GM12891 (cell line): ENCODE measurements at regions not wholly inside any gene's neighbourhood (a gene's known extent, or its start where the extent isn't known, plus 50 kb on each side); places are given as distances from the start of the nearest gene placed in this dataset.

ENCODE experiments used
- POLR2A ChIP-seq: IDR thresholded peaks from 2 replicates; pipeline ENCODE4 v1.6.1; 2011; ENCODE audit warnings: low read depth, low read length, control low read depth
- POLR2AphosphoS5 ChIP-seq: IDR thresholded peaks from 2 replicates; pipeline ENCODE4 v1.6.1; 2011; ENCODE audit warnings: low read depth, low read length, control low read depth
- TAF1 ChIP-seq: IDR thresholded peaks from 2 replicates; pipeline ENCODE4 v1.6.1; 2011; ENCODE audit warnings: low read depth, low read length, control low read depth

DNA sequence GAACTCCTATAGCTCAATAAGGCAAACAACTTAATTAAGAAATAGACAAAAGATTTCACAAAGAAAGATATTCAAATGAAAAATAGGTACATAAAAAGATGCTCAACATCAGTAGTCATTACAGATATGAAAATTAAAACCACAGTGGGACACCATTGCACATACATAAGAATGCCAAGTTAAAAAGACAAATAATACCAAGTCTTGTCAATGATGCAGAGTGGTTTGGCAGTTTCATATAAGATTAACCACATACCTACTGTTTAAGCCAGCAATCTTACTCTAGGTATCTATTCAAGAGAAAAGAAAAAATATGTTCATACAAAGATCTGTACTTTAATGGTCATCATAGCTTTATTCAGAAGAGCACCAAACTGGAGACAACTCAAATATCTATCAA is 63.5 kb upstream of the GLS start:
- TF ChIP-seq POLR2AphosphoS5 = no peak
- TF ChIP-seq TAF1 = no peak
- no peak for TF ChIP-seq POLR2A
